Pons (tissue), 1 donor: ENCODE measurements at regions not wholly inside any gene's neighbourhood (a gene's known extent, or its start where the extent isn't known, plus 50 kb on each side); places are given as distances from the start of the nearest gene placed in this dataset.

Experiments
- DNase-seq: peaks from one replicate; pipeline ENCODE4 v3.0.0-alpha.2; 2016; ENCODE audit warnings: low spot score

- no peak for DNase-seq
Observed at GRCh38 chr2:160876029-160876428, 284.2 kb upstream of the TANK start.

- DNase-seq = no peak
Observed at GRCh38 chr2:160876765-160877164, 283.5 kb upstream of the TANK start.

GRCh38 chr2:160878618-160879017, 281.6 kb upstream of the TANK start:
- no peak for DNase-seq

- DNase-seq = no peak
Observed at GRCh38 chr2:160882906-160883305, 277.3 kb upstream of the TANK start.

- DNase-seq = no peak
Observed at GRCh38 chr2:160884056-160884455, 276.2 kb upstream of the TANK start.

- no peak for DNase-seq
Observed at GRCh38 chr2:160889439-160890170, 270.6 kb upstream of the TANK start.

- DNase-seq = no peak
Observed at GRCh38 chr2:160890667-160891352, 269.4 kb upstream of the TANK start.

GRCh38 chr2:160891353-160891740, 268.9 kb upstream of the TANK start:
- no peak for DNase-seq

GRCh38 chr2:160892204-160892603, 268.0 kb upstream of the TANK start:
- no peak for DNase-seq

- no peak for DNase-seq
Observed at GRCh38 chr2:160893581-160893980, 266.6 kb upstream of the TANK start.

- DNase-seq = no peak
Observed at GRCh38 chr2:160898581-160899307, 261.5 kb upstream of the TANK start.

GRCh38 chr2:160901613-160902012, 258.6 kb upstream of the TANK start:
- DNase-seq = no peak

- no peak for DNase-seq
Observed at GRCh38 chr2:160905862-160906261, 254.4 kb upstream of the TANK start.

- no peak for DNase-seq
Observed at GRCh38 chr2:160906878-160907277, 253.3 kb upstream of the TANK start.

GRCh38 chr2:160907738-160908137, 252.5 kb upstream of the TANK start:
- no peak for DNase-seq

- DNase-seq = no peak
Observed at GRCh38 chr2:160908157-160908556, 252.1 kb upstream of the TANK start.

- DNase-seq = no peak
Observed at GRCh38 chr2:160909781-160910242, 250.4 kb upstream of the TANK start.

GRCh38 chr2:160910681-160911080, 249.5 kb upstream of the TANK start:
- DNase-seq = no peak

GRCh38 chr2:160911258-160911657, 249.0 kb upstream of the TANK start:
- DNase-seq = no peak

GRCh38 chr2:160912276-160912675, 248.0 kb upstream of the TANK start:
- no peak for DNase-seq

GRCh38 chr2:160913323-160913722, 246.9 kb upstream of the TANK start:
- no peak for DNase-seq

GRCh38 chr2:160914217-160914616, 246.0 kb upstream of the TANK start:
- DNase-seq = no peak

GRCh38 chr2:160916300-160916699, 243.9 kb upstream of the TANK start:
- DNase-seq = no peak
